H7 (cell line): ENCODE measurements at regions not wholly inside any gene's neighbourhood (a gene's known extent, or its start where the extent isn't known, plus 50 kb on each side); places are given as distances from the start of the nearest gene placed in this dataset.

Experiments used
- DNase-seq: peaks from one replicate; pipeline ENCODE4 v3.0.0; 2012
- H3K27me3 ChIP-seq: 2 replicates; pipeline ENCODE4 v1.6.0; 2011; ENCODE audit warnings: mild to moderate bottlenecking, low read length; ENCODE audit not compliant: control insufficient read depth, insufficient read depth
- H3K36me3 ChIP-seq: replicated peaks from 2 replicates; pipeline ENCODE4 v1.5.1; 2011; ENCODE audit warnings: low read length; ENCODE audit not compliant: control insufficient read depth, insufficient read depth
- H3K4me3 ChIP-seq: 2 replicates; pipeline ENCODE4 v1.5.1; 2011; ENCODE audit warnings: low read depth, mild to moderate bottlenecking, control low read depth, low read length, moderate library complexity; ENCODE audit not compliant: insufficient read depth

GRCh38 chr12:67456431-67456901 lies 187.3 kb downstream of the CAND1 start:
- Histone ChIP-seq H3K27me3 (no peaks in the 10 kb centered on the region), H3K4me3 (no peak overlapping the region), H3K36me3 (no peaks in the 10 kb centered on the region)
- no peak for DNase-seq

GRCh38 chr12:67457136-67457535 lies 188.0 kb downstream of the CAND1 start:
- no peaks in the 10 kb centered on the region for H3K36me3 ChIP-seq
- DNase-seq, result no peak
- no peaks in the 10 kb centered on the region for H3K27me3 ChIP-seq
- H3K4me3 ChIP-seq, result no peak overlapping the region

- H3K36me3 ChIP-seq, result no peaks in the 10 kb centered on the region
- no peak for DNase-seq
- H3K27me3 ChIP-seq, result no peaks in the 10 kb centered on the region
- H3K4me3 ChIP-seq, result no peak overlapping the region
These were observed 188.9 kb downstream of the CAND1 start for GRCh38 chr12:67457778-67458665.

GRCh38 chr12:67459173-67459572 lies 189.4 kb upstream of the DYRK2 start:
- Histone ChIP-seq H3K36me3 (no peaks in the 10 kb centered on the region), H3K27me3 (no peaks in the 10 kb centered on the region), H3K4me3 (no peak overlapping the region)
- DNase-seq, result no peak

- Histone ChIP-seq H3K27me3 (no peaks in the 10 kb centered on the region), H3K4me3 (no peak overlapping the region), H3K36me3 (no peaks in the 10 kb centered on the region)
- DNase-seq, result no peak
These were observed 189.0 kb upstream of the DYRK2 start for GRCh38 chr12:67459578-67459977.

- Histone ChIP-seq H3K36me3 (no peaks in the 10 kb centered on the region), H3K4me3 (no peak overlapping the region)
- DNase-seq, result no peak
These were observed 188.2 kb upstream of the DYRK2 start for GRCh38 chr12:67460388-67460787.

GRCh38 chr12:67468549-67469245 lies 179.8 kb upstream of the DYRK2 start:
- Histone ChIP-seq H3K36me3 (no peaks in the 10 kb centered on the region), H3K27me3 (no peaks in the 10 kb centered on the region), H3K4me3 (no peak overlapping the region)
- no peak for DNase-seq

More at GRCh38 chr12:67460388-67460787, 188.2 kb upstream of the DYRK2 start:
- H3K27me3 ChIP-seq, result no peaks in the 10 kb centered on the region

GRCh38 chr12:67469666-67470065 lies 178.9 kb upstream of the DYRK2 start:
- DNase-seq, result no peak

GRCh38 chr12:67471810-67472209 lies 176.7 kb upstream of the DYRK2 start:
- Histone ChIP-seq H3K27me3 (no peaks in the 10 kb centered on the region), H3K4me3 (no peak overlapping the region), H3K36me3 (no peaks in the 10 kb centered on the region)
- no peak for DNase-seq

More at GRCh38 chr12:67469666-67470065, 178.9 kb upstream of the DYRK2 start:
- no peaks in the 10 kb centered on the region for H3K27me3 ChIP-seq
- no peaks in the 10 kb centered on the region for H3K36me3 ChIP-seq
- H3K4me3 ChIP-seq, result no peak overlapping the region

GRCh38 chr12:67472539-67472938 lies 176.0 kb upstream of the DYRK2 start:
- Histone ChIP-seq H3K36me3 (no peaks in the 10 kb centered on the region), H3K27me3 (no peaks in the 10 kb centered on the region), H3K4me3 (no peak overlapping the region)
- DNase-seq, result no peak

GRCh38 chr12:67474934-67475620 lies 173.5 kb upstream of the DYRK2 start:
- DNase-seq, result no peak
- Histone ChIP-seq H3K27me3 (no peaks in the 10 kb centered on the region), H3K4me3 (no peak overlapping the region), H3K36me3 (no peaks in the 10 kb centered on the region)

GRCh38 chr12:67475725-67476124 lies 172.8 kb upstream of the DYRK2 start:
- H3K4me3 ChIP-seq, result no peak overlapping the region
- H3K36me3 ChIP-seq, result no peaks in the 10 kb centered on the region
- H3K27me3 ChIP-seq, result no peaks in the 10 kb centered on the region
- no peak for DNase-seq

- no peaks in the 10 kb centered on the region for H3K27me3 ChIP-seq
These were observed 170.8 kb upstream of the DYRK2 start for GRCh38 chr12:67477681-67478265.

More at GRCh38 chr12:67477681-67478265, 170.8 kb upstream of the DYRK2 start:
- no peaks in the 10 kb centered on the region for H3K36me3 ChIP-seq
- no peak for DNase-seq
- no peak overlapping the region for H3K4me3 ChIP-seq
